ENCODE measurements at regions not wholly inside any gene's neighbourhood (a gene's known extent, or its start where the extent isn't known, plus 50 kb on each side); places are given as distances from the start of the nearest gene placed in this dataset.

GRCh38 chr6:130602151-130602770, 224.9 kb upstream of the SMLR1 start:
- CTCF ChIA-PET = interaction anchor here (0.8 to 2.2 kb wide), 2 partner anchors 210 to 237 kb away, joined by 3 to 7 read pairs; partner anchors contain the start of gene TMEM200A
- no peaks in the 10 kb centered on the region for H3K36me3 ChIP-seq (ENCODE audit: control insufficient read depth, insufficient read depth, low read length)
- no peaks in the 10 kb centered on the region; the same call in 1 of the 2 replicates for H3K27me3 ChIP-seq (ENCODE audit: control insufficient read depth, insufficient read depth, low read length)
- TF ChIP-seq, protein P1, sequence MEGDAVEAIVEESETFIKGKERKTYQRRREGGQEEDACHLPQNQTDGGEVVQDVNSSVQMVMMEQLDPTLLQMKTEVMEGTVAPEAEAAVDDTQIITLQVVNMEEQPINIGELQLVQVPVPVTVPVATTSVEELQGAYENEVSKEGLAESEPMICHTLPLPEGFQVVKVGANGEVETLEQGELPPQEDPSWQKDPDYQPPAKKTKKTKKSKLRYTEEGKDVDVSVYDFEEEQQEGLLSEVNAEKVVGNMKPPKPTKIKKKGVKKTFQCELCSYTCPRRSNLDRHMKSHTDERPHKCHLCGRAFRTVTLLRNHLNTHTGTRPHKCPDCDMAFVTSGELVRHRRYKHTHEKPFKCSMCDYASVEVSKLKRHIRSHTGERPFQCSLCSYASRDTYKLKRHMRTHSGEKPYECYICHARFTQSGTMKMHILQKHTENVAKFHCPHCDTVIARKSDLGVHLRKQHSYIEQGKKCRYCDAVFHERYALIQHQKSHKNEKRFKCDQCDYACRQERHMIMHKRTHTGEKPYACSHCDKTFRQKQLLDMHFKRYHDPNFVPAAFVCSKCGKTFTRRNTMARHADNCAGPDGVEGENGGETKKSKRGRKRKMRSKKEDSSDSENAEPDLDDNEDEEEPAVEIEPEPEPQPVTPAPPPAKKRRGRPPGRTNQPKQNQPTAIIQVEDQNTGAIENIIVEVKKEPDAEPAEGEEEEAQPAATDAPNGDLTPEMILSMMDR (IDR thresholded peaks at IDR 0.05; ENCODE audit: insufficient read depth, low read depth, low read length) = no peak
- DNase-seq (ENCODE audit: low read depth) = peak; percentile 92
- POLR2A ChIA-PET = no interaction called here
- H3K4me3 ChIP-seq (ENCODE audit: low read depth, low read length) = no peak overlapping the region

DNA sequence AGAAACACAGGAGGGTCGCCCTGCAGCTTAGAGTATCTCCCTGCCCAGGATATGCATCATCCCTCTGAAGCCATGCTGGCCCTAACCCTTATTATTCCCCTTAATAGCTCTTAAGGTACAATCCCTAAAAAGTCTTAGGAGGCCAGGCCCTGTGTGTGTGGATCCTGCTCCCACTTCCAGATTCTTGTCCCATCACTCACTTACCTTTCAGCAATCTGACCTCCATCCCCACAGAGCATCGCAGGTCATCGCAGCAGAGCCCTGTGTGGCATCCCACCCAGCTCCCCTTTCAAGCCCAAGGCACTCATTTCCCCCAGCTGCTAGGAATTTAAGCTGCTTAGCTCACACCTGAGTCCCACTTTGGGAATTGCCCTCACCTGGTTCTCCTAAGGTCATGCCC, 223.8 kb upstream of the SMLR1 start:
- TF ChIP-seq, protein P1 (IDR thresholded peaks at IDR 0.05; ENCODE audit: insufficient read depth, low read depth, low read length) = no peak
- no peaks in the 10 kb centered on the region for H3K36me3 ChIP-seq (ENCODE audit: control insufficient read depth, insufficient read depth, low read length)
- ChIA-PET POLR2A (no interaction called here), CTCF (interaction anchor here (0.7 to 1.7 kb wide), 2 partner anchors 10 to 279 kb away, joined by 3 to 4 read pairs; no protein-coding TSS in a partner anchor)
- H3K27me3 ChIP-seq (ENCODE audit: control insufficient read depth, insufficient read depth, low read length) = no peaks in the 10 kb centered on the region; the same call in 1 of the 2 replicates
- no peak overlapping the region for H3K4me3 ChIP-seq (ENCODE audit: low read depth, low read length)
- no peak for DNase-seq (ENCODE audit: low read depth)

GRCh38 chr6:130604841-130605399, 222.3 kb upstream of the SMLR1 start:
- no peak for DNase-seq (ENCODE audit: low read depth)
- Histone ChIP-seq H3K27me3 (ENCODE audit: control insufficient read depth, insufficient read depth, low read length) (no peaks in the 10 kb centered on the region; the same call in 1 of the 2 replicates), H3K4me3 (ENCODE audit: low read depth, low read length) (no peak overlapping the region), H3K36me3 (ENCODE audit: control insufficient read depth, insufficient read depth, low read length) (no peaks in the 10 kb centered on the region)
- ChIA-PET CTCF (interaction anchor here (1.7 kb wide), 1 partner anchor 8 kb away, joined by 4 read pairs; no protein-coding TSS in a partner anchor), POLR2A (interaction anchor here (0.7 kb wide), 1 partner anchor 234 kb away, joined by 3 read pairs; no protein-coding TSS in a partner anchor)
- TF ChIP-seq, protein P1 (IDR thresholded peaks at IDR 0.05; ENCODE audit: insufficient read depth, low read depth, low read length) = no peak

- TF ChIP-seq, protein P1 (IDR thresholded peaks at IDR 0.05; ENCODE audit: insufficient read depth, low read depth, low read length) = no peak
- Histone ChIP-seq H3K4me3 (ENCODE audit: low read depth, low read length) (no peak overlapping the region), H3K36me3 (ENCODE audit: control insufficient read depth, insufficient read depth, low read length) (no peaks in the 10 kb centered on the region), H3K27me3 (ENCODE audit: control insufficient read depth, insufficient read depth, low read length) (no peaks in the 10 kb centered on the region; the same call in 1 of the 2 replicates)
- DNase-seq (ENCODE audit: low read depth) = no peak
- POLR2A ChIA-PET = no interaction called here
- CTCF ChIA-PET = no interaction called here
Measured at GRCh38 chr6:130610303-130610702, 216.9 kb upstream of the SMLR1 start.

- no peaks in the 10 kb centered on the region for H3K36me3 ChIP-seq (ENCODE audit: control insufficient read depth, insufficient read depth, low read length)
- no peak for DNase-seq (ENCODE audit: low read depth)
- no peaks in the 10 kb centered on the region; the same call in 1 of the 2 replicates for H3K27me3 ChIP-seq (ENCODE audit: control insufficient read depth, insufficient read depth, low read length)
- no peak overlapping the region for H3K4me3 ChIP-seq (ENCODE audit: low read depth, low read length)
- CTCF ChIA-PET = interaction anchor here (0.6 kb wide), 1 partner anchor 1524 kb away, joined by 3 read pairs; no protein-coding TSS in a partner anchor
- POLR2A ChIA-PET = no interaction called here
- TF ChIP-seq, protein P1 (IDR thresholded peaks at IDR 0.05; ENCODE audit: insufficient read depth, low read depth, low read length) = no peak
Measured at GRCh38 chr6:130611366-130611765, 215.8 kb upstream of the SMLR1 start.

Data from BJ (cell line).